Body of pancreas (tissue), 4 donors: ENCODE measurements at regions not wholly inside any gene's neighbourhood (a gene's known extent, or its start where the extent isn't known, plus 50 kb on each side); places are given as distances from the start of the nearest gene placed in this dataset.

ENCODE experiments used
- CTCF ChIP-seq, 7 experiments: fragments of 450-650 bp in 4 of 7; fragments of 200-600 bp in 3 of 7; sonication (generic) in 3 of 7; IDR thresholded peaks; one replicate each; pipeline ENCODE4 v1.5.1; 2016 to 2019; ENCODE audit warnings: antibody characterized with exemption in 7 of 7
- POLR2A ChIP-seq, 3 donors: fragments of 450-650 bp; IDR thresholded peaks; one replicate each; pipeline ENCODE4 v1.6.1; 2016; ENCODE audit warnings: antibody characterized with exemption in 3 of 3, mild to moderate bottlenecking in 2 of 3

- TF ChIP-seq CTCF (IDR thresholded peaks at IDR 0.05) (no peak), POLR2A (IDR thresholded peaks at IDR 0.05) (no peak)
Observed at GRCh38 chr10:6866757-6867156, 286.7 kb upstream of the PRKCQ start.
